ENCODE measurements at regions not wholly inside any gene's neighbourhood (a gene's known extent, or its start where the extent isn't known, plus 50 kb on each side); places are given as distances from the start of the nearest gene placed in this dataset.

DNA sequence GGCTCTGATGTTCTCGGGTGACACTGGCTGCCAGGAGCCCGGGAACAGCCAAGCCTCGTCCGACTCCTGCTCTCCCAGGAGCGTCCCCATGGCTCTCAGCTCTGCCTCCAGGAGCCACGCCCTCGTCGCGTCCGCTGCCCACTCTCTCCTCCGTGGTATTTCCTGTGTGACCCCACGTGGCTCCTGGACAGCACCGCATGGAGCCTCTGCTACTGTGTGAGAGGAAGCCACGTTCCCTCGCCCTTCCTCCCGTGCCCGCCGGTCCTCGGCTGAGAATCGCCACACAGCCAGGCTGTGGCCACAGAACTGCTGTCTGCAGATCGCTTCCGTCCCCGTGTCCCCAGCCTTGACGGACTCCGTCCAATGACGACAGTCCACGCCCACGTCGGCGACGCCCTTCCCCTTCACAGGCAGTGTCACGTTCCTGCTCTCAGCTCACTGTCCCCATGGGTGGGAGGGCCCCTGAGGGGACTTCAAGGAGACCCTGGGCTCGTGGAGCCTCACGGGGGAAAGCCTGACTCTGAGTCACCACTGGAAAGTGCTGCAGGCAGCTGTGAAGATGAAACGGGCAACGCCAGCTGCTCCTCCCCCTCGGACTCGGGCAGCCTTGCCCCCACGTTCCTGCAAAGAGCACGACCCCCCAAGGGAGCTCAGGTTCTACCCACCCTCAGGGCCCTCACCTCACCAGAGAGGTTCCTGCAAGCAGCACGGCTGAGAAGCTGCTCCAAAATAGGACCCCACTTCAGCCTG, 458.5 kb downstream of the BRD1 start:
- no peak for TF ChIP-seq CTCF (IDR thresholded peaks at IDR 0.05)
- TF ChIP-seq POLR2A (IDR thresholded peaks at IDR 0.05): no peak

Measured in heart left ventricle (tissue), 13 donors.